Posterior vena cava (tissue), 2 donors: ENCODE measurements at regions not wholly inside any gene's neighbourhood (a gene's known extent, or its start where the extent isn't known, plus 50 kb on each side); places are given as distances from the start of the nearest gene placed in this dataset.

ENCODE experiments used
- DNase-seq: peaks from one replicate; pipeline ENCODE4 v3.0.0-alpha.2; 2020; ENCODE audit warnings: low spot score
- intact Hi-C, 2 donors: fragments of 100-400 bp; cut with DNase I; formaldehyde crosslinking; loops; one replicate each; pipeline versions ENCODE4 v1.14.1 to v1.14.2; 2022 to 2023
- donor health status: DM: yes; HTN: yes; CAD: no.
- donor health status: DM: yes; HTN: yes; CAD: no.

GRCh38 chr18:65568866-65569265 is 181.9 kb upstream of the CDH7 start:
- no peak for DNase-seq
- intact Hi-C loops = no loop called here

GRCh38 chr18:65567372-65567771 is 183.4 kb upstream of the CDH7 start:
- intact Hi-C loops = no loop called here
- no peak for DNase-seq

DNA sequence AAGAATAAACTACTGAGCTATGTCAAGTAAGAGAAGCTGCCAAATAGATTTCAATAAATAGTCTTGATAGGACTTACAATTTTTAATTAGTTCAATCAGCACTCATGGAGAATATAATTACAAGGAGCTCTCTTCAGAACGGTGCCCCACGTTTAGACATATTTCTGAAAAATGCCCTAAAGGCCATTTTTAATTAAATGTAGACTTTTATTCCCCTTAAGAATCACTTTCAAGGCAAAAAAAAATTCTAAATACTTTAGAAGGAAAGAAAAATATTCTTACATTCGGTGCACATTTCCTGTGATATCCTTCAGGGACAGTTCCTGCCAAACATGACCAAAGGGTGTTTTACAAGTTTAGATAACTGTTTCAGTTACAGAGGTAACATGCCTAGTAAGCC is 202.5 kb upstream of the CDH7 start:
- DNase-seq = no peak
- intact Hi-C loops = no loop called here

DNA sequence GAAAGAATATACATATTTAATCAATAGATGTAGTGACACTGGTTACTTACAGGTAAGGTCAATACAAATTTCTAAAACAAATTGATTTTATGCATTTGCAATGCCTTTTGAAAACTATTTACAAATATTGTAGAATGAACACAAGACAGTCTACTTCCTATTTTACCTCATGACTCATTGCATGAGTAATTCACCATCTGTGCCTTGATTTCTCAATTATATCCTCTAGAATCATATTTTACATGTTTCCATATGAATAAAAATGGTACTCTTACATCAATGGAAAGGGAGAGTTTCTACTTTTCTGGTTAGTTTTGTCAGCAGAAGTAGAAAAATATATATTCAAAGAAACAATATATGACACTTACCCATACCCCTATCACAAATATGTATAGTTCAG is 203.8 kb upstream of the CDH7 start:
- no peak for DNase-seq
- intact Hi-C loops = no loop called here

DNA sequence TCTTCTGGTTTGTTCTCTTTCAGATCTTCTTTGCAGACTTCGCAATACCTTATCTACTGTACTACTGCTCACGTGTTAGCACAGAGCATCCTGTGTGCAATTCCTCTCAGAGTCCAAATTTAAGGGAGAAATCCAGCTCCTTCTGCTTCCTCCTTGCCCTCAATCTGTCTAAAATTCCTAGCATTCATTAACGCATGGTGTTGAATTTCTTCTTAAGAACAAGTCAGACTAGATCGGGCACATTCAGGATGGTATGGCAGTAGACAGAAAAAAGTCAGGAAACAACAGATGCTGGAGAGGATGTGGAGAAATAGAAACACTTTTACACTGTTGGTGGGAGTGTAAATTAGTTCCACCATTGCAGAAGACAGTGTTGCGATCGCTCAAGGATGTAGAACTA is 206.1 kb upstream of the CDH7 start:
- DNase-seq = no peak
- intact Hi-C loops = no loop called here

DNA sequence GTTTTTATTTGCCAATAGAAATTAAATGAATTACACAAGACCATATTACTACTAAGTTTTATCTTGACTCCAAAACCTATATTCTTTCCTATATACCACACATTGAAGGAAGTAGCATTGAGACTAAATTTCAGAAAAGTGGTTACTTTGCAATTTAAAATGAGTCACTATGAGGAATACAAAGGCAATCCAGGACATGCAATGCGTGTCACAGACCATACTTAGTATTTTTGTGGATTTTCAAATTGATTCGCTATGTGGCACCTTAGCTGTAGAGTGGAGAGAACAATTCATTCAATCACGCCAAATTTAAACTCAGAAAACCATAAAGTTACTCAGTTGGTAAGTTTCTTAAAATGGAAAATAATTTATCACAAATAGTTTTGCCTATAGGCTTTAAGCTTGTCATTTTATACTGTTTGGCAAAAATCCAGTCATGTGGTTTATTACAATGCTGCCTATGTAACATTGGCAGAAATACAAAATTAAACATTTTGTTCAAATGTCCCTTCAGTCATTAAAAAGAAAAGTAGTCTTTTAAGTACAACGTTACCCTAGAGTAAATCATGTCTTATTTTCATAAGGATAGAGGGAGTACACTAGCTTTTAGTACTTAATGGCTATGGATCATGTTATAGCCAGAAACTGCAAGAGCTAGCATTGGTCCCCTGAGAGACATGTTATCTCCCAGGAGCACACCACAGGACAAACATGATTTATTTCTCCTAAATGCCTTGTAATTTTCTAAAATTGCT is 222.8 kb upstream of the CDH7 start:
- intact Hi-C loops = no loop called here
- no peak for DNase-seq

DNA sequence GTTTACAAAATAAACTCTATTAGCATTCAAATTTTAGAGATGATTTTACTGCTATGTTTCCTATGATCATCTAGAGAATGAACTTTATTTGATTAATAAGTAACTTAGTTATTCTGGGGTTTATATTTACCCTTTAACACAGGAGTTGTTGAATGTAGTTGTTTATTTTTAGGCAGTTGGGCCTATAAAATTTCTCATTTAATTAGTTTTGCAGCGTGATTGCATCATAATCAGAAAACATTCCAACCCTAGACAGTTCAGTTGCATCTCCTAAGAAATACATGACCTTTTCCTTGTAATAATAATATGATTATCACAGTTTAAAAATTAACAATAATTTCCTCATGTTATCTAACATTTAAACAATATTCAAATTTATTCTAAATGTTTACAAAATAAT is 224.7 kb upstream of the CDH7 start:
- DNase-seq = no peak
- intact Hi-C loops = no loop called here

- DNase-seq = no peak
- intact Hi-C loops = no loop called here
Measured at GRCh38 chr18:65523461-65523860, 227.4 kb upstream of the CDH7 start.

DNA sequence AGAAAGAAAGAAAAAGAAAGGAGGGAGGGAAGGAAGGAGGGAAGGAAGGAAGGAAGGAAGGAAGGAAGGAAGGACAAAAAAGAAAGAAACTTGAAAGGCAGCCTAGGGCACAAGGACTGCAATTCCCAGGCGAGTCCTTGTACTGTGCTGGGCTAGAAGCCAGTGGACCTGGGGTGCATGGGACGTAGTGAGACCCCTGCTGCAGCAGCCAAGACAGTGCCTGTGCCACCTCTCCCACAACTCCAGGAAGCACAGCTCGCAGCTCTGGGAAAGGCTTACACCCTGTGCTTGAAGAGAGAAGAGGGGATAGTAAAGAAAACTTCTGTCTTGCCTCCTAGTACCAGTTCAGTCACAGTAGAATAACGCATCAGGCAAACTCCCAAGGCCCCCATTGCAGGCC is 227.9 kb upstream of the CDH7 start:
- intact Hi-C loops = no loop called here
- DNase-seq = no peak

GRCh38 chr18:65516209-65516608 is 234.6 kb upstream of the CDH7 start:
- intact Hi-C loops = no loop called here
- no peak for DNase-seq

DNA sequence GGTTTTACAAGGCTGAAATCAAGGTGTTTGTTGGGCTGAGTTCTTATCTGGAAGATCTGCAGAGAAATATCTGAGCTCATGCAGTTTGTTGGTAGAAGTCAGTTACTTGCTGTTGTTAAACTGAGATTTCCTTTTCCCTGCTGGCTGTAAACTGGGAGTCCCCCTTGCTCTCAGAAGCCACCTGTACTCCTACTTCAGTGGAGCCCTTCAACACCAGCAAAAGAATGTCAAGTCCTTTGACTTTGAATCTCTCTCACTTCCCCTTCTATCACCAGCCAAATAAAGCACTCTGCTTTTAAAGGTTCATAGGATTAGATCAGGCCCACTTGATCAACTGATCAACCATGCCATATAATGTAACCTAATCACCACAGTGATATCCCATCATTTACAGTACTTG is 252.2 kb upstream of the CDH7 start:
- intact Hi-C loops = no loop called here
- no peak for DNase-seq

GRCh38 chr18:65487569-65487968 is 263.2 kb upstream of the CDH7 start:
- intact Hi-C loops = no loop called here
- DNase-seq = no peak

GRCh38 chr18:65477455-65477854 is 273.4 kb upstream of the CDH7 start:
- DNase-seq = no peak

GRCh38 chr18:65468881-65469280 is 281.9 kb upstream of the CDH7 start:
- intact Hi-C loops = no loop called here
- no peak for DNase-seq

More at GRCh38 chr18:65477455-65477854, 273.4 kb upstream of the CDH7 start:
- intact Hi-C loops = no loop called here

- DNase-seq = no peak
- intact Hi-C loops = no loop called here
Measured at GRCh38 chr18:65464361-65464760, 286.5 kb upstream of the CDH7 start.

DNA sequence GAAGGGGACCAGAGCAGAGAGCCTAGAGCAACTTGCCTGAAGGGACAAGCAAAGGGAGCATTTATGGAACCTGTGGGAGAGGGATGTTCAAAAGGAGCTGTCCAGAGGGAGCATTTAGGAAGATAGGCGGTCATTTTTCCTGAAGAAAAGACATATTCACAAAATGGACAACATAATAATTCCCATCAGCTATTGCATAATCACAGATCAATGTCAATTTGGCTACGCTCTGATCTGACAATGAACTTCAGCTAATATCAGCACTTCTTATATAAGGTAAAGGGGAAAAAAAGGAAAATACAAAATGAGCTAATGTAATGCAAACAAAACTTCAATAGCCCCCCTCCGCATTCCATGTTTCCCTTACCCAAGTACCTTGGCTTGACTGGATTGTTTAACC is 291.1 kb upstream of the CDH7 start:
- intact Hi-C loops = no loop called here
- DNase-seq = no peak

- intact Hi-C loops = no loop called here
- DNase-seq = no peak
Measured at GRCh38 chr18:65458871-65459270, 291.9 kb upstream of the CDH7 start.

DNA sequence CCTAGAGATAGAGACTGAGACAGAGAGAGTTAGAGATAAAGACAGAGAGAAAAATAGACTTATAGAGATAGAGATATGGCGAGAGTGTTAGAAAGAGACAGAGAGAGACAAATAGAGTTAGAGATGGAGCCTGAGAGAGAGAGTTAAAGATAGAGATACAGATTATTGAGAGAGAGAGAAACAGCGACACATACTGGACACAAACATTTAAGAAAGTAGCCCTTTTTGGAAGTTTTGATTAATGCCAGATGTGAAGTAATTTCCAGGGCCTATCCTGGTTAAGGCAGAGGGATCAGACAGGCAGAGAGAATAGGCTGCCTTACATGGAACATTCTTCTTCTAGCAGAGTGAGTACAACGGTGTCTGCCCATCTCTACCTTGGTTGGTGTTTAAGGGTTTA is 311.6 kb upstream of the CDH7 start:
- intact Hi-C loops = loop anchor here in 1 of 2 donors (2.0 kb wide), 1 partner anchor 30 kb away; no protein-coding TSS in a partner anchor
- DNase-seq = no peak

- intact Hi-C loops = no loop called here
- DNase-seq = no peak
Measured at GRCh38 chr18:65436430-65436829, 314.4 kb upstream of the CDH7 start.

DNA sequence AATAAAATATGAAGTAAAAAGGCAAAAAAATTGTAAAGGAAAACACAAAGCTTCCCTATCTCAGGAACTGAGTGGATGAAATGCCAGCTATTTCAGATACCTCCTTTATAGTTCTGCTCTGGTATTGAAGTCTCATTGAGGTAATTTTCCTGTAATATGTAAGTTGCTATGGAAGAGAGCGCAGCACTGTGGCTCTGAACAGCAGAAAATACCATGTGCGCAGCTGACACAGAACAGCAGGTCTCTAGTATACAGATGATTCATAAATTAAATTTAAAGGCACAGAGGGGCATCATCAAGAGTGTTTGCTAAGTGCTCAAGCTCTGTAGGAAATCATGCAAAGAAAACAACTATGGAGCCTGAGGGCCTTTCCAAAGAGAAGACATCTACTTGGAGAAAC is 315.3 kb upstream of the CDH7 start:
- intact Hi-C loops = no loop called here
- DNase-seq = no peak

DNA sequence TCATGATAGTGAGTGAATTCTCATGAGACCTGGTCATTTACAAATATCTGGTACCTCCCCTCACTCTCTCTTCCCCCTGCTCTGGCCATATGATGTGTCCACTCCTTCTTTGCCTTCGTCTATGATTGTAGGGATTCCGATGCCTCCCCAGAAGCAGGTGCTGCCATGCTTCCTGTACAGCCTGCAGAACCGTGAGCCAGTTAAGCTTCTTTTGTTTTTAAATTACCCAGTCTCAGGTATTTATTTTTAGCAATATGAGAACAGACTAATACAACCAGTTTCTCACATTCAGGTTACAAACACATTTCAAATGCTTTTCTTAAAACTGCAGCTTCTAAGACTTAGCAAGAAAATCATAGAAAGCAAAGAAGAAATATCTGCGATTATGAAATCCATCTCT is 321.2 kb upstream of the CDH7 start:
- intact Hi-C loops = no loop called here
- DNase-seq = no peak

DNA sequence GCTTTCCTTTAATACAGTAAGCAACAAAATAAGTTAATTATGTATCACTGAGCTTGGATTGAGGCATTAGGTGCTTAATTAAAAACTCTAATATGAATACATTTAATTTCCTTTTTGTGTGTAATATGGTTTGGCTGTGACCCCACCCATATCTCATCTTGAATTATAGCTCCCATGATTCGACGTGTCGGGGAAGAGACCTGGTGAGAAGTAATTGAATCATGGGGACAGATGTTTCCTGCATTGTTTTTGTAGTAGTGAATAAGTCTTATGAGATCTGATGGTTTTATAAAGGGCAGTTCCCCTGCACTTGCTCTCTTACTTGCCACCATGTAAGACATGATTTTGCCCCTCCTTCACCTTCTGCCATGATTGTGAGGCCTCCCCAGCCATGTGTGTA is 325.4 kb upstream of the CDH7 start:
- DNase-seq = no peak
- intact Hi-C loops = no loop called here
